H9 (cell line): ENCODE measurements at regions not wholly inside any gene's neighbourhood (a gene's known extent, or its start where the extent isn't known, plus 50 kb on each side); places are given as distances from the start of the nearest gene placed in this dataset.

Source experiments
- DNase-seq: peaks from one replicate; pipeline ENCODE4 v3.0.0-alpha.2; 2017
- H2AFZ ChIP-seq: one replicate; pipeline ENCODE4 v1.6.1; 2013; ENCODE audit warnings: mild to moderate bottlenecking, low read length, control low read depth, moderate library complexity
- H2AK5ac ChIP-seq: 2 replicates; pipeline ENCODE4 v1.6.1; 2013; ENCODE audit warnings: low read length, control low read depth, mixed read lengths; ENCODE audit not compliant: insufficient read length
- H2BK120ac ChIP-seq: one replicate; pipeline ENCODE4 v1.6.1; 2013; ENCODE audit warnings: low read depth, mild to moderate bottlenecking, low read length, control low read depth, inconsistent platforms; ENCODE audit not compliant: poor library complexity, severe bottlenecking
- H2BK12ac ChIP-seq: 2 replicates; pipeline ENCODE4 v1.6.1; 2013; ENCODE audit warnings: low read length, control low read depth, mixed read lengths, low read depth; ENCODE audit not compliant: insufficient read length
- H2BK15ac ChIP-seq: 2 replicates; pipeline ENCODE4 v1.6.1; 2013; ENCODE audit warnings: low read depth, low read length, control low read depth
- H2BK20ac ChIP-seq: one replicate; pipeline ENCODE4 v1.6.1; 2013; ENCODE audit warnings: low read depth, mild to moderate bottlenecking, low read length, control low read depth, inconsistent platforms; ENCODE audit not compliant: poor library complexity, severe bottlenecking
- H2BK5ac ChIP-seq: 2 replicates; pipeline ENCODE4 v1.6.1; 2013; ENCODE audit warnings: low read length, control low read depth, mixed read lengths; ENCODE audit not compliant: insufficient read length
- H3K14ac ChIP-seq: 2 replicates; pipeline ENCODE4 v1.6.1; 2013; ENCODE audit warnings: low read length, control low read depth; ENCODE audit not compliant: insufficient read depth
- H3K18ac ChIP-seq: 2 replicates; pipeline ENCODE4 v1.6.1; 2013; ENCODE audit warnings: low read depth, mild to moderate bottlenecking, mixed read lengths, low read length, control low read depth; ENCODE audit not compliant: insufficient read length
- H3K23ac ChIP-seq: 2 replicates; pipeline ENCODE4 v1.6.1; 2013; ENCODE audit warnings: low read length, control low read depth, mixed read lengths, low read depth; ENCODE audit not compliant: insufficient read length
- H3K23me2 ChIP-seq: 2 replicates; pipeline ENCODE4 v1.6.1; 2013; ENCODE audit warnings: low read depth, mild to moderate bottlenecking, mixed read lengths, low read length, control low read depth; ENCODE audit not compliant: insufficient read length, poor library complexity, severe bottlenecking
- H3K27ac ChIP-seq: 2 replicates; pipeline ENCODE4 v1.5.1; 2013; ENCODE audit warnings: low read length, control low read depth, mixed read lengths, low read depth; ENCODE audit not compliant: insufficient read length
- H3K27me3 ChIP-seq: 2 replicates; pipeline ENCODE4 v1.6.1; 2013; ENCODE audit warnings: low read length, control low read depth, inconsistent platforms; ENCODE audit not compliant: insufficient read depth
- H3K4ac ChIP-seq: 2 replicates; pipeline ENCODE4 v1.6.1; 2013; ENCODE audit warnings: low read depth, mild to moderate bottlenecking, control low read depth, inconsistent platforms, low read length, moderate library complexity
- H3K4me1 ChIP-seq: 2 replicates; pipeline ENCODE4 v1.6.1; 2013; ENCODE audit warnings: low read length, control low read depth, inconsistent platforms; ENCODE audit not compliant: insufficient read depth
- H3K4me2 ChIP-seq: 2 replicates; pipeline ENCODE4 v1.6.1; 2013; ENCODE audit warnings: low read length, control low read depth, mixed read lengths; ENCODE audit not compliant: insufficient read length, insufficient read depth
- H3K56ac ChIP-seq: 2 replicates; pipeline ENCODE4 v1.6.1; 2013; ENCODE audit warnings: low read depth, mild to moderate bottlenecking, mixed read lengths, low read length, control low read depth; ENCODE audit not compliant: insufficient read length
- H3K79me1 ChIP-seq: 2 replicates; pipeline ENCODE4 v1.6.1; 2013; ENCODE audit warnings: low read depth, mild to moderate bottlenecking, moderate library complexity, low read length, control low read depth, inconsistent platforms; ENCODE audit not compliant: insufficient read depth, poor library complexity, severe bottlenecking
- H3K79me2 ChIP-seq: 2 replicates; pipeline ENCODE4 v1.6.1; 2013; ENCODE audit warnings: low read length, control low read depth, inconsistent platforms; ENCODE audit not compliant: insufficient read depth
- H3K9ac ChIP-seq: 2 replicates; pipeline ENCODE4 v1.6.1; 2013; ENCODE audit warnings: low read length, control low read depth, mixed read lengths; ENCODE audit not compliant: insufficient read length; ENCODE audit errors: extremely low read depth
- H3K9me3 ChIP-seq: one replicate; pipeline ENCODE4 v1.6.1; 2013; ENCODE audit warnings: low read depth, low read length, inconsistent platforms; ENCODE audit not compliant: control insufficient read depth
- H3T11ph ChIP-seq: one replicate; pipeline ENCODE4 v1.6.1; 2013; ENCODE audit warnings: mild to moderate bottlenecking, low read length, control low read depth, inconsistent platforms
- H4K20me1 ChIP-seq: one replicate; pipeline ENCODE4 v1.6.1; 2013; ENCODE audit not compliant: control insufficient read depth, insufficient read length, insufficient read depth
- H4K5ac ChIP-seq: 2 replicates; pipeline ENCODE4 v1.6.1; 2013; ENCODE audit warnings: low read depth, mild to moderate bottlenecking, mixed read lengths, low read length, control low read depth; ENCODE audit not compliant: insufficient read length
- H4K8ac ChIP-seq: replicated peaks from 2 replicates; pipeline ENCODE4 v1.6.1; 2013; ENCODE audit warnings: low read length, control low read depth, mixed read lengths, low read depth; ENCODE audit not compliant: insufficient read length
- H4K91ac ChIP-seq: 2 replicates; pipeline ENCODE4 v1.6.1; 2013; ENCODE audit warnings: low read depth, mild to moderate bottlenecking, moderate library complexity, mixed read lengths, low read length, control low read depth; ENCODE audit not compliant: insufficient read length
- H3K27ac Mint-ChIP-seq, 3 experiments: 2 replicates in 2 of 3; 3 replicates in 1 of 3; pipeline ENCODE4 v1.8.0; 2020 to 2021; ENCODE audit warnings: mixed read lengths in 3 of 3, mild to moderate bottlenecking in 1 of 3, moderate library complexity in 1 of 3
- H3K27me3 Mint-ChIP-seq: 2 replicates; pipeline ENCODE4 v1.8.0; 2021; ENCODE audit warnings: low read depth, mild to moderate bottlenecking, moderate library complexity, mixed read lengths
- H3K36me3 Mint-ChIP-seq, 3 experiments: 2 replicates in 2 of 3; 3 replicates in 1 of 3; pipeline ENCODE4 v1.8.0; 2020 to 2021; ENCODE audit warnings: low read depth in 3 of 3, mixed read lengths in 3 of 3; ENCODE audit not compliant: insufficient read depth in 1 of 3
- H3K4me1 Mint-ChIP-seq, 2 experiments: 2 replicates each; pipeline ENCODE4 v1.8.0; 2020; ENCODE audit warnings: mixed read lengths in 2 of 2
- H3K4me3 Mint-ChIP-seq, 2 experiments: 2 replicates in 1 of 2; 3 replicates in 1 of 2; pipeline ENCODE4 v1.8.0; 2020 to 2021; ENCODE audit warnings: mild to moderate bottlenecking in 2 of 2, mixed read lengths in 2 of 2, moderate library complexity in 1 of 2
- H3K9me3 Mint-ChIP-seq, 2 experiments: 2 replicates in 1 of 2; 3 replicates in 1 of 2; pipeline ENCODE4 v1.8.0; 2020; ENCODE audit warnings: mild to moderate bottlenecking in 2 of 2, mixed read lengths in 2 of 2, moderate library complexity in 1 of 2
- CTCF ChIP-seq: fragments of 200-600 bp; sonication (generic); conservative IDR thresholded peaks from 3 replicates; pipeline ENCODE4 v1.8.0; 2021; ENCODE audit warnings: antibody characterized with exemption, mild to moderate bottlenecking
- WGBS: extraction: QIAGEN DNeasy Blood & Tissue Kit; methylation state at CpG from one replicate; pipeline ENCODE4 v1.1.7; 2013; ENCODE audit warnings: missing lambda C conversion rate, low lambda C conversion rate, mixed read lengths; ENCODE audit not compliant: insufficient read length; ENCODE audit errors: extremely low coverage; 5-methylcytosine and 5-hydroxymethylcytosine counted together

DNA sequence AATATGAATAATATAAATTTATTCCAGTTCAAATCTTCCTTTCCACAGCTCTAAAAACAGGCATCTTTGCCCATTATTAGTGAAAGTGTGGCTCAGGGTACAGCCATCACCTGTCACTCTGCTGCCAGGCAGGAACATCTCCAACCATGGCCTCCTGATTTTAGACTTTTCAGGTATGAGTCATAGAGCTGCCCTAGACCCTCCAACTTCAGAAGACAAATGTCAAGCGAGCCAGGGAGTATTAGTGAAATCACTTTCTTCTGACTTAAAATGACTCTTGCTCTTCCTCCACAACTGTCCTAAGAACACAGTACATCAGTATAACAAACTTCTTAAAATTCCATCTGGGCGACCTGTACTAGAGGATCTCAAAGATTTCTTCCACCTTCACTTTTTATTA is 78.1 kb upstream of the AKAP13 start:
- Histone ChIP-seq H2AK5ac (no peak overlapping the region), H3K27ac (no peak overlapping the region), H3K27me3 (no peaks in the 10 kb centered on the region), H3K79me2 (no peaks in the 10 kb centered on the region), H3K4me2 (no peak overlapping the region), H4K91ac (no peak overlapping the region), H2BK120ac (no peak overlapping the region), H3K23ac (no peak overlapping the region), H3K9ac (no peak overlapping the region), H2AFZ (no peak overlapping the region), H4K20me1 (no peaks in the 10 kb centered on the region), H3T11ph (no peak overlapping the region), H3K4me1 (no peaks in the 10 kb centered on the region), H3K23me2 (no peaks in the 10 kb centered on the region), H4K8ac (no peak overlapping the region), H3K9me3 (no peaks in the 10 kb centered on the region), H3K14ac (no peak overlapping the region), H3K79me1 (no peaks in the 10 kb centered on the region), H3K4ac (no peak overlapping the region), H4K5ac (no peak overlapping the region), H2BK5ac (no peak overlapping the region), H2BK20ac (no peak overlapping the region), H3K56ac (no peak overlapping the region), H2BK15ac (no peak overlapping the region), H2BK12ac (no peak overlapping the region), H3K18ac (no peak overlapping the region)
- Mint-ChIP-seq H3K9me3 (no peaks in the 10 kb centered on the region; a peak in 1 of 5 replicates), H3K27ac (no peak overlapping the region), H3K4me3 (no peak overlapping the region), H3K27me3 (no peaks in the 10 kb centered on the region), H3K36me3 (no peaks in the 10 kb centered on the region), H3K4me1 (peaks cover 0 to 2% of the 10 kb centered on the region in 2 experiments; a peak in 3 of 4 replicates)
- no CpG with 5 or more reads among the region's 2 CpGs for WGBS
- no peak for DNase-seq
- TF ChIP-seq CTCF, result no peak
